Endothelial cell of umbilical vein (primary cell): ENCODE measurements at regions not wholly inside any gene's neighbourhood (a gene's known extent, or its start where the extent isn't known, plus 50 kb on each side); places are given as distances from the start of the nearest gene placed in this dataset.
A peak's percentile ranks its signal among the peaks of the same experiment; 100 is the strongest.

Source experiments
- BruUV-seq: library from RNA; stranded (reverse); fragments of 400-500 nt; replicated peaks from 2 replicates; lab custom pipeline; 2021; lab: Mats Ljungman, UMichigan
- CTCF ChIA-PET: fragments of 300-600, 350-600 bp; sonication (Branson Sonifier 250); formaldehyde crosslinking; loops from one replicate; lab custom pipeline; 2021; ENCODE audit warnings: antibody characterized with exemption, inconsistent platforms; lab: Charles Lee
- POLR2A ChIA-PET: fragments of 300-600, 350-600 bp; sonication (Branson Sonifier 250); formaldehyde crosslinking; loops from one replicate; lab custom pipeline; 2021; ENCODE audit warnings: antibody characterized with exemption, inconsistent platforms; lab: Charles Lee
- DNase-seq: peaks from one replicate; pipeline ENCODE4 v3.0.0-alpha.2; 2011; ENCODE audit warnings: low read depth, low spot score
- FAIRE-seq: peaks from 2 replicates; lab custom pipeline; 2011; peaks lifted over from hg19 to GRCh38; lab: Jason Lieb, UNC
- H2AFZ ChIP-seq: 2 replicates; pipeline ENCODE4 v1.6.0; 2012; ENCODE audit warnings: low read depth, low read length, control low read depth, inconsistent platforms
- H3K27ac ChIP-seq: 2 replicates; pipeline ENCODE4 v1.5.1; 2011; ENCODE audit warnings: low read depth, mild to moderate bottlenecking, control low read depth, low read length, moderate library complexity; ENCODE audit not compliant: insufficient read depth
- H3K27me3 ChIP-seq, 2 experiments: 2 replicates each; pipeline versions ENCODE4 v1.6.0 to v1.6.1; 2011; ENCODE audit warnings: low read length in 2 of 2, mixed read lengths in 1 of 2; ENCODE audit not compliant: control insufficient read depth in 2 of 2, insufficient read depth in 2 of 2
- H3K36me3 ChIP-seq, 2 experiments: 2 replicates in 1 of 2; 3 replicates in 1 of 2; pipeline ENCODE4 v1.5.1; 2011; ENCODE audit warnings: low read length in 2 of 2, mild to moderate bottlenecking in 1 of 2, moderate library complexity in 1 of 2; ENCODE audit not compliant: control insufficient read depth in 2 of 2, insufficient read depth in 2 of 2; ENCODE audit errors: extremely low read depth in 1 of 2
- H3K4me1 ChIP-seq: 3 replicates; pipeline ENCODE4 v1.5.1; 2011; ENCODE audit warnings: mild to moderate bottlenecking, low read length; ENCODE audit not compliant: control insufficient read depth, insufficient read depth; ENCODE audit errors: extremely low read depth
- H3K4me2 ChIP-seq: 2 replicates; pipeline ENCODE4 v1.6.1; 2011; ENCODE audit warnings: low read length, control low read depth, mixed read lengths; ENCODE audit not compliant: insufficient read depth
- H3K4me3 ChIP-seq, 3 experiments: fragments of 200-600 bp in 1 of 3; sonication (generic), shearing (Covaris generic) in 1 of 3; replicated peaks in 1 of 3; 2 replicates each; pipeline ENCODE4 v1.5.1; 2011 to 2016; ENCODE audit warnings: control low read depth in 3 of 3, low read length in 3 of 3, mild to moderate bottlenecking in 2 of 3, inconsistent platforms in 1 of 3, low read depth in 1 of 3, moderate library complexity in 1 of 3; ENCODE audit not compliant: insufficient read depth in 1 of 3
- H3K79me2 ChIP-seq: 2 replicates; pipeline ENCODE4 v1.6.0; 2012; ENCODE audit warnings: low read length, inconsistent platforms; ENCODE audit not compliant: control insufficient read depth, insufficient read depth
- H3K9ac ChIP-seq: replicated peaks from 2 replicates; pipeline ENCODE3; 2011; ENCODE audit warnings: low read length, control low read depth; ENCODE audit not compliant: insufficient read depth; ENCODE audit errors: extremely low read depth
- H3K9me1 ChIP-seq: replicated peaks from 3 replicates; pipeline ENCODE4 v1.6.0; 2011; ENCODE audit warnings: mild to moderate bottlenecking, low read length; ENCODE audit not compliant: control insufficient read depth, insufficient read depth; ENCODE audit errors: extremely low read depth
- H3K9me3 ChIP-seq: replicated peaks from 2 replicates; pipeline ENCODE4 v1.5.1; 2012; ENCODE audit warnings: low read length, inconsistent platforms; ENCODE audit not compliant: control insufficient read depth, insufficient read depth
- H4K20me1 ChIP-seq: replicated peaks from 2 replicates; pipeline ENCODE3; 2011; ENCODE audit warnings: mild to moderate bottlenecking, low read length; ENCODE audit not compliant: control insufficient read depth, insufficient read depth; ENCODE audit errors: extremely low read depth
- CTCF ChIP-seq, 2 donors: IDR thresholded peaks; 1 replicate in 1 of 2; 2 replicates in 1 of 2; pipeline ENCODE4 v1.5.1; 2011; ENCODE audit warnings: low read length in 2 of 2, mild to moderate bottlenecking in 2 of 2, moderate library complexity in 2 of 2, control low read depth in 1 of 2, inconsistent platforms in 1 of 2, low read depth in 1 of 2; ENCODE audit not compliant: insufficient read depth in 1 of 2; ENCODE audit errors: extremely low read depth in 1 of 2
- EZH2 ChIP-seq: IDR thresholded peaks from 2 replicates; pipeline ENCODE4 v1.6.1; 2012; ENCODE audit warnings: borderline replicate concordance, low read depth, mild to moderate bottlenecking, moderate library complexity, low read length, inconsistent platforms; ENCODE audit not compliant: severe bottlenecking
- MYC ChIP-seq: IDR thresholded peaks from one replicate; pipeline ENCODE4 v1.6.1; 2011; ENCODE audit warnings: mild to moderate bottlenecking, low read depth, low read length
- dilution Hi-C: fragments of 300-500 bp; cut with MboI; formaldehyde crosslinking; loops from one replicate; pipeline ENCODE4 v1.15.0; 2019; ENCODE audit warnings: low sequenced_read_pairs; ENCODE audit not compliant: extremely low pct_ligation_motif_present
- intact Hi-C: fragments of 100-400 bp; cut with micrococcal nuclease; formaldehyde crosslinking; loops from one replicate; pipeline ENCODE4 v1.10.0; 2022

GRCh38 chr3:64445109-64445943 lies 220.1 kb upstream of the PRICKLE2 start:
- H3K27ac ChIP-seq: no peak overlapping the region
- intact Hi-C loops: no loop called here
- TF ChIP-seq CTCF (IDR thresholded peaks at IDR 0.05; ENCODE audit: extremely low read depth in 1 of 2, insufficient read depth in 1 of 2, low read depth in 1 of 2, low read length in 2 of 2) (no peak), MYC (no peak), EZH2 (peak; percentile 91)
- no peaks in the 10 kb centered on the region for H3K79me2 ChIP-seq
- H3K4me3 ChIP-seq: no peak overlapping the region
- H3K4me2 ChIP-seq: no peak overlapping the region
- no peak overlapping the region for H3K9ac ChIP-seq
- H3K9me3 ChIP-seq: no peaks in the 10 kb centered on the region
- H3K36me3 ChIP-seq: no peaks in the 10 kb centered on the region
- no peak overlapping the region for H2AFZ ChIP-seq
- no peaks in the 10 kb centered on the region for H3K9me1 ChIP-seq
- H3K4me1 ChIP-seq: no peaks in the 10 kb centered on the region
- ChIA-PET POLR2A (no interaction called here), CTCF (interaction anchor here (1.9 kb wide), 1 partner anchor 18 kb away, joined by 8 read pairs; no protein-coding TSS in a partner anchor)
- no TSS peak for BruUV-seq
- dilution Hi-C loops: no loop called here
- no peaks in the 10 kb centered on the region for H4K20me1 ChIP-seq
- H3K27me3 ChIP-seq: peaks cover 51 to 56% of the 10 kb centered on the region in 2 experiments
- DNase-seq (no peak), FAIRE-seq (no peak)
